SK-N-SH (cell line): ENCODE measurements at regions not wholly inside any gene's neighbourhood (a gene's known extent, or its start where the extent isn't known, plus 50 kb on each side); places are given as distances from the start of the nearest gene placed in this dataset.

Experiments
- CTCF ChIA-PET: fragments of 300-600, 350-600 bp; formaldehyde crosslinking; extraction: SDS; loops from one replicate; lab custom pipeline; 2021; lab: Yijun Ruan, JAX
- POLR2A ChIA-PET: fragments of 350-600 bp; sonication (Branson Sonifier 250); formaldehyde crosslinking; extraction: SDS; loops from one replicate; lab custom pipeline; 2020; ENCODE audit warnings: antibody characterized with exemption, inconsistent platforms; lab: Yijun Ruan, JAX
- DNase-seq: peaks from one replicate; pipeline ENCODE4 v3.0.0; 2012
- H2AFZ ChIP-seq: fragments of 200-600 bp; sonication (generic); 2 replicates; pipeline ENCODE4 v1.8.1; 2016; ENCODE audit warnings: antibody characterized with exemption, mild to moderate bottlenecking, low read depth
- H3F3A ChIP-seq: fragments of 200-600 bp; sonication (generic); replicated peaks from 2 replicates; pipeline ENCODE3; 2016; ENCODE audit warnings: antibody characterized with exemption, mild to moderate bottlenecking; ENCODE audit not compliant: insufficient read depth
- H3K27ac ChIP-seq, 2 experiments: fragments of 200-500 bp in 1 of 2; fragments of 200-600 bp in 1 of 2; sonication (Bioruptor generic) in 1 of 2; sonication (generic), shearing (Covaris generic) in 1 of 2; 2 replicates each; pipeline versions ENCODE4 v1.5.1 to v1.6.1; 2014 to 2016; ENCODE audit warnings: low read depth in 2 of 2, inconsistent platforms in 1 of 2, low read length in 1 of 2, mild to moderate bottlenecking in 1 of 2, mixed read lengths in 1 of 2
- H3K27me3 ChIP-seq: fragments of 200-600 bp; sonication (generic), shearing (Covaris generic); 2 replicates; pipeline ENCODE4 v1.6.1; 2016; ENCODE audit warnings: mixed run types; ENCODE audit not compliant: insufficient read depth
- H3K36me3 ChIP-seq, 2 experiments: fragments of 200-500 bp in 1 of 2; fragments of 200-600 bp in 1 of 2; sonication (Bioruptor generic) in 1 of 2; sonication (generic) in 1 of 2; replicated peaks in 1 of 2; 2 replicates each; pipeline versions ENCODE3 to v1.5.1; 2014 to 2016; ENCODE audit warnings: low read length in 1 of 2, mild to moderate bottlenecking in 1 of 2; ENCODE audit not compliant: insufficient read depth in 2 of 2, control insufficient read depth in 1 of 2
- H3K4me1 ChIP-seq, 2 experiments: fragments of 200-500 bp in 1 of 2; fragments of 200-600 bp in 1 of 2; sonication (Bioruptor generic) in 1 of 2; sonication (generic), shearing (Covaris generic) in 1 of 2; 2 replicates each; pipeline versions ENCODE4 v1.5.1 to v1.6.1; 2014 to 2016; ENCODE audit warnings: low read depth in 1 of 2, low read length in 1 of 2, mixed run types in 1 of 2; ENCODE audit not compliant: insufficient read depth in 2 of 2, control insufficient read depth in 1 of 2
- H3K4me2 ChIP-seq: fragments of 200-600 bp; sonication (generic), shearing (Covaris generic); 2 replicates; pipeline ENCODE4 v1.6.1; 2017; ENCODE audit warnings: mixed run types
- H3K4me3 ChIP-seq, 2 experiments: fragments of 200-500 bp in 1 of 2; fragments of 200-600 bp in 1 of 2; sonication (Bioruptor generic) in 1 of 2; sonication (generic), shearing (Covaris generic) in 1 of 2; 2 replicates each; pipeline versions ENCODE4 v1.5.1 to v1.8.1; 2014 to 2016; ENCODE audit warnings: low read depth in 2 of 2, inconsistent platforms in 1 of 2, low read length in 1 of 2, mild to moderate bottlenecking in 1 of 2, mixed read lengths in 1 of 2, moderate library complexity in 1 of 2
- H3K79me2 ChIP-seq: fragments of 200-600 bp; sonication (generic); 2 replicates; pipeline ENCODE4 v1.8.1; 2017; ENCODE audit warnings: mild to moderate bottlenecking; ENCODE audit not compliant: insufficient read depth
- H3K9ac ChIP-seq: fragments of 200-600 bp; sonication (generic); 2 replicates; pipeline ENCODE4 v1.6.1; 2017; ENCODE audit warnings: mixed run types
- H3K9me2 ChIP-seq: fragments of 200-600 bp; sonication (generic); 2 replicates; pipeline ENCODE4 v1.6.1; 2017; ENCODE audit warnings: mixed run types
- H3K9me3 ChIP-seq: fragments of 200-600 bp; sonication (generic); 2 replicates; pipeline ENCODE4 v1.6.1; 2017; ENCODE audit warnings: mixed run types, mild to moderate bottlenecking, moderate library complexity
- H4K20me1 ChIP-seq: fragments of 200-600 bp; sonication (generic); 2 replicates; pipeline ENCODE4 v1.6.1; 2017; ENCODE audit warnings: mild to moderate bottlenecking, mixed run types; ENCODE audit not compliant: insufficient read depth
- CHD2 ChIP-seq: fragments of 150-350 bp; IDR thresholded peaks from 2 replicates; pipeline ENCODE4 v1.6.1; 2018; ENCODE audit warnings: low read length; ENCODE audit not compliant: partially characterized antibody
- CTCF ChIP-seq: fragments of 200-600 bp; sonication (generic); IDR thresholded peaks from 2 replicates; pipeline ENCODE4 v1.6.1; 2017; ENCODE audit warnings: antibody characterized with exemption, mild to moderate bottlenecking, moderate library complexity
- ELF1 ChIP-seq: IDR thresholded peaks from 2 replicates; pipeline ENCODE4 v1.4.0; 2012
- EP300 ChIP-seq, 2 experiments: IDR thresholded peaks; 2 replicates each; pipeline versions ENCODE4 v1.4.0 to v1.6.1; 2012; ENCODE audit warnings: borderline replicate concordance in 1 of 2, low read depth in 1 of 2, low read length in 1 of 2
- FOSL2 ChIP-seq: IDR thresholded peaks from 2 replicates; pipeline ENCODE4 v1.4.0; 2012; ENCODE audit warnings: low read depth, mild to moderate bottlenecking, moderate library complexity, borderline replicate concordance
- FOXJ3 ChIP-seq: sonication (generic); formaldehyde crosslinking; IDR thresholded peaks from 2 replicates; pipeline ENCODE4 v1.5.1; 2020; ENCODE audit warnings: mild to moderate bottlenecking, missing genetic modification reagents
- FOXM1 ChIP-seq: IDR thresholded peaks from 2 replicates; pipeline ENCODE4 v1.4.0; 2012; ENCODE audit warnings: low read depth, mild to moderate bottlenecking
- GABPA ChIP-seq: IDR thresholded peaks from 2 replicates; pipeline ENCODE4 v1.4.0; 2012; ENCODE audit warnings: low read depth, mild to moderate bottlenecking
- GATA2 ChIP-seq: sonication (generic); formaldehyde crosslinking; IDR thresholded peaks from 2 replicates; pipeline ENCODE4 v1.5.0; 2020; ENCODE audit warnings: mild to moderate bottlenecking, missing genetic modification reagents
- IRF3 ChIP-seq: fragments of 150-350 bp; IDR thresholded peaks from 2 replicates; pipeline ENCODE4 v1.6.1; 2016; ENCODE audit warnings: mild to moderate bottlenecking, low read depth, low read length
- JUND ChIP-seq: IDR thresholded peaks from 2 replicates; pipeline ENCODE4 v1.4.0; 2012
- MAX ChIP-seq: IDR thresholded peaks from 2 replicates; pipeline ENCODE4 v1.4.0; 2012; ENCODE audit warnings: low read depth
- MEF2A ChIP-seq: IDR thresholded peaks from 2 replicates; pipeline ENCODE4 v1.4.0; 2012; ENCODE audit warnings: low read depth, borderline replicate concordance
- RCOR1 ChIP-seq: fragments of 150-350 bp; IDR thresholded peaks from 2 replicates; pipeline ENCODE4 v1.6.1; 2017; ENCODE audit warnings: antibody characterized with exemption, low read length
- RFX5 ChIP-seq: IDR thresholded peaks from 2 replicates; pipeline ENCODE4 v1.6.1; 2012; ENCODE audit warnings: mild to moderate bottlenecking, improper control_type of control experiment, low read length
- RXRA ChIP-seq: IDR thresholded peaks from 2 replicates; pipeline ENCODE4 v1.4.0; 2012; ENCODE audit warnings: low read depth, mild to moderate bottlenecking, borderline replicate concordance
- SIN3A ChIP-seq: IDR thresholded peaks from 2 replicates; pipeline ENCODE4 v1.6.1; 2012; ENCODE audit warnings: low read depth, mild to moderate bottlenecking, low read length, moderate library complexity, borderline replicate concordance
- SMC3 ChIP-seq: IDR thresholded peaks from 2 replicates; pipeline ENCODE4 v1.6.1; 2012; ENCODE audit warnings: low read depth, low read length, improper control_type of control experiment
- TCF12 ChIP-seq: IDR thresholded peaks from 2 replicates; pipeline ENCODE4 v1.4.0; 2012
- USF1 ChIP-seq: IDR thresholded peaks from 2 replicates; pipeline ENCODE4 v1.4.0; 2012; ENCODE audit warnings: low read depth, borderline replicate concordance
- USF2 ChIP-seq: fragments of 150-350 bp; IDR thresholded peaks from 2 replicates; pipeline ENCODE4 v1.6.1; 2017; ENCODE audit warnings: antibody characterized with exemption, low read length, low read depth, borderline replicate concordance
- YY1 ChIP-seq: IDR thresholded peaks from 2 replicates; pipeline ENCODE4 v1.4.0; 2012; ENCODE audit warnings: low read depth, mild to moderate bottlenecking
- WGBS: methylation state at CpG from one replicate; pipeline ENCODE4 v1.1.6; 2017; ENCODE audit warnings: low lambda C conversion rate; 5-methylcytosine and 5-hydroxymethylcytosine counted together

GRCh38 chr6:12367412-12367811, 77.3 kb downstream of the EDN1 start:
- H3K9ac ChIP-seq = no peak overlapping the region
- H3K36me3 ChIP-seq = no peaks in the 10 kb centered on the region
- H3K4me2 ChIP-seq = no peak overlapping the region
- H3K27me3 ChIP-seq = no peaks in the 10 kb centered on the region
- POLR2A ChIA-PET = no interaction called here
- no peaks in the 10 kb centered on the region for H3K9me3 ChIP-seq
- WGBS = 48% methylated on average over 1 of the region's 1 CpG
- no peak overlapping the region for H2AFZ ChIP-seq
- no peak for DNase-seq
- H3K4me3 ChIP-seq = no peak overlapping the region
- CTCF ChIA-PET = no interaction called here
- H3K27ac ChIP-seq = no peak overlapping the region
- no peaks in the 10 kb centered on the region for H3K4me1 ChIP-seq
- H3F3A ChIP-seq = no peaks in the 10 kb centered on the region
- TF ChIP-seq USF2 (no peak), GABPA (no peak), USF1 (no peak), RXRA (no peak), SMC3 (no peak), RCOR1 (no peak), MEF2A (no peak), RFX5 (no peak), IRF3 (no peak), SIN3A (no peak), TCF12 (no peak)
- no peaks in the 10 kb centered on the region for H3K9me2 ChIP-seq
- no peaks in the 10 kb centered on the region for H4K20me1 ChIP-seq
- no peaks in the 10 kb centered on the region for H3K79me2 ChIP-seq

- no peak for DNase-seq
- ChIA-PET CTCF (no interaction called here), POLR2A (no interaction called here)
- no peaks in the 10 kb centered on the region for H3K9me3 ChIP-seq
- no peaks in the 10 kb centered on the region for H3F3A ChIP-seq
- H3K4me2 ChIP-seq = no peak overlapping the region
- H3K27me3 ChIP-seq = no peaks in the 10 kb centered on the region
- H3K79me2 ChIP-seq = no peaks in the 10 kb centered on the region
- no peak overlapping the region for H3K9ac ChIP-seq
- H3K36me3 ChIP-seq = no peaks in the 10 kb centered on the region
- no peaks in the 10 kb centered on the region for H3K4me1 ChIP-seq
- no peaks in the 10 kb centered on the region for H4K20me1 ChIP-seq
- 84% methylated on average over 1 of the region's 1 CpG for WGBS
- no peak overlapping the region for H3K4me3 ChIP-seq
- no peak overlapping the region for H2AFZ ChIP-seq
- no peaks in the 10 kb centered on the region for H3K9me2 ChIP-seq
- H3K27ac ChIP-seq = no peak overlapping the region
- no peak for TF ChIP-seq JUND
- TF ChIP-seq YY1 = no peak
- TF ChIP-seq MAX = no peak
- TF ChIP-seq FOSL2 = no peak
- TF ChIP-seq SIN3A = no peak
- TF ChIP-seq GATA2 (CRISPR knock-in tag) = no peak
- no peak for TF ChIP-seq ELF1
- no peak for TF ChIP-seq CHD2
- TF ChIP-seq RXRA = no peak
- TF ChIP-seq CTCF = no peak
- TF ChIP-seq EP300 (IDR thresholded peaks at IDR 0.05; ENCODE audit: borderline replicate concordance in 1 of 2, low read depth in 1 of 2, low read length in 1 of 2) = no peak
- TF ChIP-seq FOXJ3 (CRISPR knock-in tag) = no peak
- TF ChIP-seq IRF3 = no peak
- no peak for TF ChIP-seq GABPA
- TF ChIP-seq USF2 = no peak
- TF ChIP-seq SMC3 = no peak
- no peak for TF ChIP-seq FOXM1
Observed at GRCh38 chr6:12369355-12369754, 79.2 kb downstream of the EDN1 start.
